GM23338 (cell line): ENCODE measurements at regions not wholly inside any gene's neighbourhood (a gene's known extent, or its start where the extent isn't known, plus 50 kb on each side); places are given as distances from the start of the nearest gene placed in this dataset.

Experiments used
- ATAC-seq: fragments of 200-7000 bp; cut with Tn5 transposase; 3 replicates; pipeline ENCODE4 v1.9.1; 2020
- DNase-seq: peaks from one replicate; pipeline ENCODE4 v3.0.0-alpha.2; 2015; ENCODE audit warnings: low spot score
- H2AFZ ChIP-seq: fragments of 200-600 bp; sonication (generic); 2 replicates; pipeline ENCODE4 v1.8.0; 2016; ENCODE audit warnings: antibody characterized with exemption, mild to moderate bottlenecking, moderate library complexity
- H3F3A ChIP-seq: fragments of 200-600 bp; sonication (generic); replicated peaks from 2 replicates; pipeline ENCODE4 v1.8.0; 2017; ENCODE audit warnings: antibody characterized with exemption, mixed run types, low read depth
- H3K27ac ChIP-seq: fragments of 200-600 bp; sonication (generic); 2 replicates; pipeline ENCODE4 v1.6.1; 2016; ENCODE audit warnings: low read depth
- H3K27me3 ChIP-seq: fragments of 200-600 bp; sonication (generic); 2 replicates; pipeline ENCODE4 v1.8.0; 2016; ENCODE audit warnings: mild to moderate bottlenecking, mixed run types, moderate library complexity; ENCODE audit not compliant: insufficient read depth
- H3K36me3 ChIP-seq: fragments of 200-600 bp; sonication (generic); 2 replicates; pipeline ENCODE4 v1.8.0; 2016; ENCODE audit warnings: mild to moderate bottlenecking; ENCODE audit not compliant: insufficient read depth
- H3K4me1 ChIP-seq: fragments of 200-600 bp; sonication (generic); 2 replicates; pipeline ENCODE4 v1.8.0; 2016; ENCODE audit warnings: mild to moderate bottlenecking, moderate library complexity; ENCODE audit not compliant: insufficient read depth
- H3K4me2 ChIP-seq: fragments of 200-600 bp; sonication (generic); 2 replicates; pipeline ENCODE4 v1.7.1; 2017; ENCODE audit warnings: mixed run types
- H3K4me3 ChIP-seq: fragments of 200-600 bp; sonication (generic); 2 replicates; pipeline ENCODE4 v1.6.1; 2016; ENCODE audit warnings: mixed run types
- H3K79me2 ChIP-seq: fragments of 200-600 bp; sonication (generic); replicated peaks from 2 replicates; pipeline ENCODE4 v1.8.0; 2017; ENCODE audit warnings: mild to moderate bottlenecking; ENCODE audit not compliant: insufficient read depth
- H3K9me2 ChIP-seq: fragments of 200-600 bp; sonication (generic); 2 replicates; pipeline ENCODE4 v1.8.0; 2017; ENCODE audit not compliant: insufficient read depth
- H4K20me1 ChIP-seq: fragments of 200-600 bp; sonication (generic); replicated peaks from 2 replicates; pipeline ENCODE4 v1.8.0; 2017; ENCODE audit warnings: mild to moderate bottlenecking; ENCODE audit not compliant: insufficient read depth
- H3K27ac Mint-ChIP-seq: 2 replicates; pipeline ENCODE4 v1.8.0; 2020; ENCODE audit warnings: inconsistent platforms, mild to moderate bottlenecking, moderate library complexity, mixed read lengths
- H3K27me3 Mint-ChIP-seq: 3 replicates; pipeline ENCODE4 v1.8.0; 2022; ENCODE audit warnings: low read depth, mild to moderate bottlenecking, moderate library complexity, mixed read lengths, inconsistent platforms; ENCODE audit not compliant: insufficient read depth, poor library complexity
- H3K36me3 Mint-ChIP-seq: 3 replicates; pipeline ENCODE4 v1.8.0; 2021; ENCODE audit warnings: low read depth, mild to moderate bottlenecking, inconsistent platforms, moderate library complexity, mixed read lengths
- H3K4me1 Mint-ChIP-seq: 3 replicates; pipeline ENCODE4 v1.8.0; 2020; ENCODE audit warnings: mild to moderate bottlenecking, inconsistent platforms, mixed read lengths
- H3K4me3 Mint-ChIP-seq: 3 replicates; pipeline ENCODE4 v1.8.0; 2021; ENCODE audit warnings: moderate library complexity, mild to moderate bottlenecking, inconsistent platforms, mixed read lengths
- H3K9me3 Mint-ChIP-seq: 3 replicates; pipeline ENCODE4 v1.8.0; 2020; ENCODE audit warnings: moderate library complexity, mild to moderate bottlenecking, inconsistent platforms, mixed read lengths
- EZH2phosphoT487 ChIP-seq: fragments of 200-600 bp; sonication (generic); IDR thresholded peaks from one replicate; pipeline ENCODE4 v1.8.1; 2018; ENCODE audit warnings: antibody characterized with exemption; ENCODE audit not compliant: unreplicated experiment
- JUNB ChIP-seq: IDR thresholded peaks from one replicate; pipeline ENCODE4 v1.6.1; 2016; ENCODE audit warnings: antibody characterized with exemption; ENCODE audit not compliant: unreplicated experiment
- NANOG ChIP-seq: IDR thresholded peaks from 2 replicates; pipeline ENCODE4 v1.6.1; 2016; ENCODE audit warnings: antibody characterized with exemption, borderline replicate concordance
- POLR2AphosphoS5 ChIP-seq: IDR thresholded peaks from 2 replicates; pipeline ENCODE4 v1.6.1; 2016; ENCODE audit warnings: antibody characterized with exemption, low read depth
- STAT1 ChIP-seq: IDR thresholded peaks from one replicate; pipeline ENCODE4 v1.6.1; 2016; ENCODE audit warnings: antibody characterized with exemption; ENCODE audit not compliant: unreplicated experiment
- ZNF114 ChIP-seq: fragments of 250-450 bp; sonication (Bioruptor Pico); IDR thresholded peaks from 2 replicates; pipeline ENCODE4 v1.5.0; 2020; ENCODE audit warnings: mild to moderate bottlenecking, moderate library complexity
- ZNF331 ChIP-seq: fragments of 250-450 bp; sonication (Bioruptor Pico); IDR thresholded peaks from 2 replicates; pipeline ENCODE4 v1.5.0; 2020; ENCODE audit warnings: low read depth, mild to moderate bottlenecking, moderate library complexity
- ZNF462 ChIP-seq: fragments of 250-450 bp; sonication (Bioruptor Pico); IDR thresholded peaks from 2 replicates; pipeline ENCODE4 v1.5.0; 2020; ENCODE audit warnings: mild to moderate bottlenecking, moderate library complexity
- TF ChIP-seq, protein P1 (sequence below): IDR thresholded peaks from one replicate; pipeline ENCODE4 v1.6.1; 2018; ENCODE audit warnings: antibody characterized with exemption; ENCODE audit not compliant: unreplicated experiment
- TF ChIP-seq, protein P2 (sequence below), 2 experiments: fragments of 200-600 bp in 1 of 2; sonication (generic) in 1 of 2; conservative IDR thresholded peaks; 2 replicates each; pipeline versions ENCODE4 v1.5.1 to v1.6.1; 2016 to 2017; ENCODE audit warnings: antibody characterized with exemption in 2 of 2, low read depth in 2 of 2, mild to moderate bottlenecking in 2 of 2, moderate library complexity in 1 of 2
- TF ChIP-seq, protein P3 (sequence below): IDR thresholded peaks from 2 replicates; pipeline ENCODE4 v1.6.1; 2016; ENCODE audit warnings: antibody characterized with exemption

- H3K9me2 ChIP-seq = no peaks in the 10 kb centered on the region
- H4K20me1 ChIP-seq = no peaks in the 10 kb centered on the region
- no peak overlapping the region for H3K4me2 ChIP-seq
- DNase-seq (no peak), ATAC-seq (no peak)
- Mint-ChIP-seq H3K27me3 (no peaks in the 10 kb centered on the region), H3K4me3 (no peak overlapping the region), H3K9me3 (0 out of 3 replicates have a peak, but pooled peaks cover 3% of the 10 kb centered on the region), H3K4me1 (peaks cover 3% of the 10 kb centered on the region), H3K27ac (no peak overlapping the region), H3K36me3 (no peaks in the 10 kb centered on the region)
- H2AFZ ChIP-seq = no peak overlapping the region
- H3K79me2 ChIP-seq = no peaks in the 10 kb centered on the region
- H3F3A ChIP-seq = no peaks in the 10 kb centered on the region
- H3K4me3 ChIP-seq = no peak overlapping the region
- H3K27me3 ChIP-seq = no peaks in the 10 kb centered on the region
- no peaks in the 10 kb centered on the region for H3K36me3 ChIP-seq
- TF ChIP-seq ZNF331 (CRISPR knock-in tag) (no peak), ZNF114 (CRISPR knock-in tag) (no peak), EZH2phosphoT487 (no peak), NANOG (no peak), JUNB (no peak), STAT1 (no peak), ZNF462 (no peak), POLR2AphosphoS5 (no peak)
- TF ChIP-seq, protein P1, sequence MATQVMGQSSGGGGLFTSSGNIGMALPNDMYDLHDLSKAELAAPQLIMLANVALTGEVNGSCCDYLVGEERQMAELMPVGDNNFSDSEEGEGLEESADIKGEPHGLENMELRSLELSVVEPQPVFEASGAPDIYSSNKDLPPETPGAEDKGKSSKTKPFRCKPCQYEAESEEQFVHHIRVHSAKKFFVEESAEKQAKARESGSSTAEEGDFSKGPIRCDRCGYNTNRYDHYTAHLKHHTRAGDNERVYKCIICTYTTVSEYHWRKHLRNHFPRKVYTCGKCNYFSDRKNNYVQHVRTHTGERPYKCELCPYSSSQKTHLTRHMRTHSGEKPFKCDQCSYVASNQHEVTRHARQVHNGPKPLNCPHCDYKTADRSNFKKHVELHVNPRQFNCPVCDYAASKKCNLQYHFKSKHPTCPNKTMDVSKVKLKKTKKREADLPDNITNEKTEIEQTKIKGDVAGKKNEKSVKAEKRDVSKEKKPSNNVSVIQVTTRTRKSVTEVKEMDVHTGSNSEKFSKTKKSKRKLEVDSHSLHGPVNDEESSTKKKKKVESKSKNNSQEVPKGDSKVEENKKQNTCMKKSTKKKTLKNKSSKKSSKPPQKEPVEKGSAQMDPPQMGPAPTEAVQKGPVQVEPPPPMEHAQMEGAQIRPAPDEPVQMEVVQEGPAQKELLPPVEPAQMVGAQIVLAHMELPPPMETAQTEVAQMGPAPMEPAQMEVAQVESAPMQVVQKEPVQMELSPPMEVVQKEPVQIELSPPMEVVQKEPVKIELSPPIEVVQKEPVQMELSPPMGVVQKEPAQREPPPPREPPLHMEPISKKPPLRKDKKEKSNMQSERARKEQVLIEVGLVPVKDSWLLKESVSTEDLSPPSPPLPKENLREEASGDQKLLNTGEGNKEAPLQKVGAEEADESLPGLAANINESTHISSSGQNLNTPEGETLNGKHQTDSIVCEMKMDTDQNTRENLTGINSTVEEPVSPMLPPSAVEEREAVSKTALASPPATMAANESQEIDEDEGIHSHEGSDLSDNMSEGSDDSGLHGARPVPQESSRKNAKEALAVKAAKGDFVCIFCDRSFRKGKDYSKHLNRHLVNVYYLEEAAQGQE = no peak
- TF ChIP-seq, protein P2, sequence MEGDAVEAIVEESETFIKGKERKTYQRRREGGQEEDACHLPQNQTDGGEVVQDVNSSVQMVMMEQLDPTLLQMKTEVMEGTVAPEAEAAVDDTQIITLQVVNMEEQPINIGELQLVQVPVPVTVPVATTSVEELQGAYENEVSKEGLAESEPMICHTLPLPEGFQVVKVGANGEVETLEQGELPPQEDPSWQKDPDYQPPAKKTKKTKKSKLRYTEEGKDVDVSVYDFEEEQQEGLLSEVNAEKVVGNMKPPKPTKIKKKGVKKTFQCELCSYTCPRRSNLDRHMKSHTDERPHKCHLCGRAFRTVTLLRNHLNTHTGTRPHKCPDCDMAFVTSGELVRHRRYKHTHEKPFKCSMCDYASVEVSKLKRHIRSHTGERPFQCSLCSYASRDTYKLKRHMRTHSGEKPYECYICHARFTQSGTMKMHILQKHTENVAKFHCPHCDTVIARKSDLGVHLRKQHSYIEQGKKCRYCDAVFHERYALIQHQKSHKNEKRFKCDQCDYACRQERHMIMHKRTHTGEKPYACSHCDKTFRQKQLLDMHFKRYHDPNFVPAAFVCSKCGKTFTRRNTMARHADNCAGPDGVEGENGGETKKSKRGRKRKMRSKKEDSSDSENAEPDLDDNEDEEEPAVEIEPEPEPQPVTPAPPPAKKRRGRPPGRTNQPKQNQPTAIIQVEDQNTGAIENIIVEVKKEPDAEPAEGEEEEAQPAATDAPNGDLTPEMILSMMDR (conservative IDR thresholded peaks at IDR 0.05; ENCODE audit: low read depth in 2 of 2) = no peak
- TF ChIP-seq, protein P3, sequence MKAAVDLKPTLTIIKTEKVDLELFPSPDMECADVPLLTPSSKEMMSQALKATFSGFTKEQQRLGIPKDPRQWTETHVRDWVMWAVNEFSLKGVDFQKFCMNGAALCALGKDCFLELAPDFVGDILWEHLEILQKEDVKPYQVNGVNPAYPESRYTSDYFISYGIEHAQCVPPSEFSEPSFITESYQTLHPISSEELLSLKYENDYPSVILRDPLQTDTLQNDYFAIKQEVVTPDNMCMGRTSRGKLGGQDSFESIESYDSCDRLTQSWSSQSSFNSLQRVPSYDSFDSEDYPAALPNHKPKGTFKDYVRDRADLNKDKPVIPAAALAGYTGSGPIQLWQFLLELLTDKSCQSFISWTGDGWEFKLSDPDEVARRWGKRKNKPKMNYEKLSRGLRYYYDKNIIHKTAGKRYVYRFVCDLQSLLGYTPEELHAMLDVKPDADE = no peak
- H3K27ac ChIP-seq = no peak overlapping the region
- peaks cover 8% of the 10 kb centered on the region for H3K4me1 ChIP-seq
Measured at GRCh38 chr5:125865166-125865815, 557.9 kb upstream of the GRAMD2B start.
